GM20431 (cell line): ENCODE measurements at regions not wholly inside any gene's neighbourhood (a gene's known extent, or its start where the extent isn't known, plus 50 kb on each side); places are given as distances from the start of the nearest gene placed in this dataset.
"Not testable (repeated sequence)": the region's sequence is repeated elsewhere in the genome, so short reads cannot be mapped to it uniquely, and the experiment has no call there.

Source experiments
- in situ Hi-C: fragments of 300-500 bp; cut with MseI, MboI; formaldehyde crosslinking; loops from one replicate; pipeline ENCODE4 v1.15.0; 2020; ENCODE audit warnings: low sequenced_read_pairs; ENCODE audit not compliant: unreplicated experiment

- in situ Hi-C loops, result no loop called here
Measured at GRCh38 chr4:151558496-151559113, 149.6 kb downstream of the FHIP1A start.

- in situ Hi-C loops, result no loop called here
Measured at GRCh38 chr4:151559595-151559994, 150.6 kb downstream of the FHIP1A start.

GRCh38 chr4:151561551-151562256 is 152.7 kb downstream of the FHIP1A start:
- in situ Hi-C loops, result no loop called here

- in situ Hi-C loops, result no loop called here
Measured at GRCh38 chr4:151563194-151563593, 154.2 kb downstream of the FHIP1A start.

- in situ Hi-C loops, result no loop called here
Measured at GRCh38 chr4:151564321-151564720, 155.3 kb downstream of the FHIP1A start.

- in situ Hi-C loops, result no loop called here
Measured at GRCh38 chr4:151565583-151565982, 156.6 kb downstream of the FHIP1A start.

GRCh38 chr4:151566053-151566452 is 157.1 kb downstream of the FHIP1A start:
- in situ Hi-C loops, result no loop called here

GRCh38 chr4:151567056-151567455 is 158.1 kb downstream of the FHIP1A start:
- in situ Hi-C loops, result no loop called here

GRCh38 chr4:151568966-151569365 is 160.0 kb downstream of the FHIP1A start:
- in situ Hi-C loops, result no loop called here

- in situ Hi-C loops, result no loop called here
Measured at GRCh38 chr4:151569650-151570049, 160.7 kb downstream of the FHIP1A start.

- in situ Hi-C loops, result no loop called here
Measured at GRCh38 chr4:151573474-151573873, 164.5 kb downstream of the FHIP1A start.

- in situ Hi-C loops, result no loop called here
Measured at GRCh38 chr4:151573945-151574344, 165.0 kb downstream of the FHIP1A start.

GRCh38 chr4:151574968-151575367 is 166.0 kb downstream of the FHIP1A start:
- in situ Hi-C loops, result no loop called here

GRCh38 chr4:151575646-151576045 is 166.7 kb downstream of the FHIP1A start:
- in situ Hi-C loops, result no loop called here

- in situ Hi-C loops, result no loop called here
Measured at GRCh38 chr4:151576627-151577026, 167.7 kb downstream of the FHIP1A start.

GRCh38 chr4:151581570-151581969 is 172.6 kb downstream of the FHIP1A start:
- in situ Hi-C loops, result no loop called here

- in situ Hi-C loops, result no loop called here
Measured at GRCh38 chr4:151582098-151582497, 173.1 kb downstream of the FHIP1A start.

GRCh38 chr4:151583157-151583914 is 174.4 kb downstream of the FHIP1A start:
- in situ Hi-C loops, result no loop called here

- in situ Hi-C loops, result no loop called here
Measured at GRCh38 chr4:151584101-151584500, 175.1 kb downstream of the FHIP1A start.

- in situ Hi-C loops, result not testable (repeated sequence)
Measured at GRCh38 chr4:151595629-151596028, 165.2 kb downstream of the GATB start.

- in situ Hi-C loops, result not testable (repeated sequence)
Measured at GRCh38 chr4:151597691-151598090, 163.1 kb downstream of the GATB start.
